Trophoblast cell (in vitro differentiated cells and primary cell): ENCODE measurements at regions not wholly inside any gene's neighbourhood (a gene's known extent, or its start where the extent isn't known, plus 50 kb on each side); places are given as distances from the start of the nearest gene placed in this dataset.

Experiments
- DNase-seq, 2 donors: peaks; one replicate each; pipeline ENCODE4 v3.0.0-alpha.2; 2016
- H2AFZ ChIP-seq: 2 replicates; pipeline ENCODE4 v1.6.1; 2013; ENCODE audit warnings: low read length, moderate library complexity, mild to moderate bottlenecking; ENCODE audit not compliant: insufficient read depth, poor library complexity
- H2AK5ac ChIP-seq: 2 replicates; pipeline ENCODE4 v1.6.1; 2013; ENCODE audit warnings: mild to moderate bottlenecking, low read length
- H2BK120ac ChIP-seq: 2 replicates; pipeline ENCODE4 v1.6.1; 2013; ENCODE audit warnings: low read length, mild to moderate bottlenecking, moderate library complexity; ENCODE audit not compliant: insufficient read depth, poor library complexity
- H2BK12ac ChIP-seq: 2 replicates; pipeline ENCODE4 v1.6.1; 2013; ENCODE audit warnings: mild to moderate bottlenecking, low read length, moderate library complexity
- H2BK5ac ChIP-seq: 2 replicates; pipeline ENCODE4 v1.6.1; 2013; ENCODE audit warnings: low read length, low read depth, moderate library complexity, mild to moderate bottlenecking; ENCODE audit not compliant: poor library complexity
- H3K14ac ChIP-seq: 2 replicates; pipeline ENCODE4 v1.6.1; 2013; ENCODE audit warnings: mild to moderate bottlenecking, low read length
- H3K18ac ChIP-seq: 2 replicates; pipeline ENCODE4 v1.6.1; 2013; ENCODE audit warnings: mild to moderate bottlenecking, low read length
- H3K23ac ChIP-seq: 2 replicates; pipeline ENCODE4 v1.6.1; 2013; ENCODE audit warnings: low read length
- H3K27ac ChIP-seq: 2 replicates; pipeline ENCODE4 v1.5.1; 2013; ENCODE audit warnings: low read depth, mild to moderate bottlenecking, inconsistent platforms, low read length, moderate library complexity
- H3K27me3 ChIP-seq: 2 replicates; pipeline ENCODE4 v1.6.1; 2013; ENCODE audit warnings: inconsistent platforms, mild to moderate bottlenecking, low read length, moderate library complexity; ENCODE audit not compliant: insufficient read depth
- H3K36me3 ChIP-seq, 2 experiments: 1 replicate in 1 of 2; 2 replicates in 1 of 2; pipeline ENCODE4 v1.6.1; 2013; ENCODE audit warnings: low read length in 2 of 2, mild to moderate bottlenecking in 2 of 2, moderate library complexity in 1 of 2; ENCODE audit not compliant: insufficient read depth in 2 of 2, control insufficient read depth in 1 of 2
- H3K4ac ChIP-seq: 2 replicates; pipeline ENCODE4 v1.6.1; 2013; ENCODE audit warnings: low read depth, mild to moderate bottlenecking, low read length, moderate library complexity
- H3K4me1 ChIP-seq, 2 experiments: 1 replicate in 1 of 2; 2 replicates in 1 of 2; pipeline ENCODE4 v1.6.1; 2013; ENCODE audit warnings: low read length in 2 of 2, mild to moderate bottlenecking in 2 of 2, moderate library complexity in 1 of 2; ENCODE audit not compliant: insufficient read depth in 2 of 2, control insufficient read depth in 1 of 2
- H3K4me2 ChIP-seq: 2 replicates; pipeline ENCODE4 v1.6.1; 2013; ENCODE audit warnings: inconsistent platforms, mild to moderate bottlenecking, low read length, moderate library complexity
- H3K4me3 ChIP-seq: 2 replicates; pipeline ENCODE4 v1.5.1; 2013; ENCODE audit warnings: mild to moderate bottlenecking, low read depth, low read length, inconsistent platforms
- H3K79me1 ChIP-seq: one replicate; pipeline ENCODE4 v1.6.1; 2013; ENCODE audit warnings: low read length
- H3K79me2 ChIP-seq: 2 replicates; pipeline ENCODE4 v1.6.1; 2013; ENCODE audit warnings: low read length, mild to moderate bottlenecking; ENCODE audit not compliant: control insufficient read depth, insufficient read depth, poor library complexity
- H3K9ac ChIP-seq: 2 replicates; pipeline ENCODE4 v1.6.1; 2013; ENCODE audit warnings: mild to moderate bottlenecking, low read length
- H3K9me3 ChIP-seq: 2 replicates; pipeline ENCODE4 v1.6.1; 2013; ENCODE audit warnings: low read depth, mild to moderate bottlenecking, control low read depth, inconsistent platforms, low read length; ENCODE audit not compliant: insufficient read depth
- H4K12ac ChIP-seq: 2 replicates; pipeline ENCODE4 v1.6.1; 2013; ENCODE audit warnings: low read depth, mild to moderate bottlenecking, low read length, moderate library complexity
- H4K8ac ChIP-seq: 2 replicates; pipeline ENCODE4 v1.6.1; 2013; ENCODE audit warnings: low read depth, mild to moderate bottlenecking, low read length, moderate library complexity
- H4K91ac ChIP-seq: one replicate; pipeline ENCODE4 v1.6.1; 2013; ENCODE audit warnings: low read depth, mild to moderate bottlenecking, low read length, moderate library complexity
- WGBS: extraction: QIAGEN DNeasy Blood & Tissue Kit; methylation state at CpG from one replicate; pipeline ENCODE4 v1.1.7; 2013; ENCODE audit warnings: missing lambda C conversion rate; ENCODE audit not compliant: insufficient read length, insufficient coverage; ENCODE audit errors: extremely low coverage; 5-methylcytosine and 5-hydroxymethylcytosine counted together

GRCh38 chr16:59597269-59597668 lies 863.2 kb upstream of the GOT2 start:
- H3K4me1 ChIP-seq, result no peaks in the 10 kb centered on the region
- no peak overlapping the region for H3K23ac ChIP-seq
- H3K27me3 ChIP-seq, result no peaks in the 10 kb centered on the region
- no peak for DNase-seq
- no peak overlapping the region for H3K4me3 ChIP-seq
- no peak overlapping the region for H3K4ac ChIP-seq
- no peaks in the 10 kb centered on the region for H3K79me2 ChIP-seq
- no peak overlapping the region for H4K12ac ChIP-seq
- H3K14ac ChIP-seq, result no peak overlapping the region
- no peak overlapping the region for H3K9ac ChIP-seq
- H3K27ac ChIP-seq, result no peak overlapping the region
- no peak overlapping the region for H4K91ac ChIP-seq
- H2BK5ac ChIP-seq, result no peak overlapping the region
- no peak overlapping the region for H2AK5ac ChIP-seq
- no peak overlapping the region for H2BK12ac ChIP-seq
- H3K9me3 ChIP-seq, result no peaks in the 10 kb centered on the region
- no peaks in the 10 kb centered on the region for H3K79me1 ChIP-seq
- no CpG with 5 or more reads among the region's 7 CpGs for WGBS
- H2BK120ac ChIP-seq, result no peak overlapping the region
- no peak overlapping the region for H4K8ac ChIP-seq
- no peak overlapping the region for H3K4me2 ChIP-seq
- H2AFZ ChIP-seq, result no peak overlapping the region
- H3K36me3 ChIP-seq, result no peaks in the 10 kb centered on the region
- no peak overlapping the region for H3K18ac ChIP-seq

- no peaks in the 10 kb centered on the region for H3K79me1 ChIP-seq
- no peaks in the 10 kb centered on the region for H3K36me3 ChIP-seq
- DNase-seq, result no peak
- H3K27me3 ChIP-seq, result no peaks in the 10 kb centered on the region
- no peak overlapping the region for H3K18ac ChIP-seq
- H3K27ac ChIP-seq, result no peak overlapping the region
- no peak overlapping the region for H2BK5ac ChIP-seq
- no peaks in the 10 kb centered on the region for H3K79me2 ChIP-seq
- no CpG with 5 or more reads among the region's 4 CpGs for WGBS
- H3K9ac ChIP-seq, result no peak overlapping the region
- no peaks in the 10 kb centered on the region for H3K4me1 ChIP-seq
- no peak overlapping the region for H3K14ac ChIP-seq
- H4K8ac ChIP-seq, result no peak overlapping the region
- H3K4ac ChIP-seq, result no peak overlapping the region
- H2BK12ac ChIP-seq, result no peak overlapping the region
- no peak overlapping the region for H4K12ac ChIP-seq
- H2AK5ac ChIP-seq, result no peak overlapping the region
- no peak overlapping the region for H4K91ac ChIP-seq
- no peak overlapping the region for H3K23ac ChIP-seq
- no peaks in the 10 kb centered on the region for H3K9me3 ChIP-seq
- no peak overlapping the region for H2AFZ ChIP-seq
- H2BK120ac ChIP-seq, result no peak overlapping the region
- no peak overlapping the region for H3K4me2 ChIP-seq
- no peak overlapping the region for H3K4me3 ChIP-seq
These were observed 862.6 kb upstream of the GOT2 start for GRCh38 chr16:59596693-59597092.

DNA sequence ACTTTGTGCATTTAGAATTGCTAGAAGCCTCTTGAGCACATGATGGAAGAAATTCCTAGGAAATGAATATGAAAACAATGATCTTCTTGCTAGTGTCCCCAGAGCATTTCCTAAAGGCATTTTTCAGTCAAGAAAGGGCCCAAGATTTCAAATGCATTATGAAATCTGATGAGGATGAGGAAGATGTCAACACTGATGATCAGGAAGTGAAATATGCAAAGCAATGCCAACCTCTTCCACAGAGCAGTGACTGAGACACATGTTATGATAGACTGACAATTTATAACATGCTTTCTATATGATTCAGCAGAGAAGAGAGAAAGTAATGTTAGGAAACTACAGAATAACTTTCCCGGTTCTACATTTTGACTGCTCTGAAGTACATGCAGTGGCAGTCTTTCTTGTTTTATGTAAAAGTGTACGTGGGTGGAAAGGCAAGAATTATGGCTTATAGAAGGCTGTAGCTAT lies 859.1 kb upstream of the GOT2 start:
- Histone ChIP-seq H3K23ac (no peak overlapping the region), H3K14ac (no peak overlapping the region), H2BK12ac (no peak overlapping the region), H3K18ac (no peak overlapping the region), H4K8ac (no peak overlapping the region), H3K4me1 (no peaks in the 10 kb centered on the region), H3K4ac (no peak overlapping the region), H3K36me3 (no peaks in the 10 kb centered on the region), H3K9ac (no peak overlapping the region), H3K9me3 (no peaks in the 10 kb centered on the region), H4K91ac (no peak overlapping the region), H3K27ac (no peak overlapping the region), H2AFZ (no peak overlapping the region), H2BK5ac (no peak overlapping the region), H3K27me3 (no peaks in the 10 kb centered on the region), H3K79me1 (no peaks in the 10 kb centered on the region), H3K4me2 (no peak overlapping the region), H3K4me3 (no peak overlapping the region), H2BK120ac (no peak overlapping the region), H3K79me2 (no peaks in the 10 kb centered on the region), H4K12ac (no peak overlapping the region), H2AK5ac (no peak overlapping the region)
- WGBS, result no CpG with 5 or more reads among the region's 2 CpGs
- no peak for DNase-seq

- Histone ChIP-seq H3K4ac (no peak overlapping the region), H3K36me3 (no peaks in the 10 kb centered on the region), H3K23ac (no peak overlapping the region), H3K9ac (no peak overlapping the region), H2AK5ac (no peak overlapping the region), H3K4me1 (no peaks in the 10 kb centered on the region), H3K4me3 (no peak overlapping the region), H2AFZ (no peak overlapping the region), H2BK120ac (no peak overlapping the region), H3K79me2 (no peaks in the 10 kb centered on the region), H4K8ac (no peak overlapping the region), H3K4me2 (no peak overlapping the region), H4K91ac (no peak overlapping the region), H3K27ac (no peak overlapping the region), H4K12ac (no peak overlapping the region), H3K14ac (no peak overlapping the region), H2BK12ac (no peak overlapping the region), H3K27me3 (no peaks in the 10 kb centered on the region), H3K18ac (no peak overlapping the region), H3K9me3 (no peaks in the 10 kb centered on the region), H2BK5ac (no peak overlapping the region), H3K79me1 (no peaks in the 10 kb centered on the region)
- WGBS, result no CpG with 5 or more reads among the region's 1 CpG
- no peak for DNase-seq
These were observed 857.4 kb upstream of the GOT2 start for GRCh38 chr16:59591480-59591879.
